DND-41 (cell line): ENCODE measurements at regions not wholly inside any gene's neighbourhood (a gene's known extent, or its start where the extent isn't known, plus 50 kb on each side); places are given as distances from the start of the nearest gene placed in this dataset.

Experiments used
- ATAC-seq: fragments of 200-7000 bp; cut with Tn5 transposase; 3 replicates; pipeline ENCODE4 v1.9.1; 2021; ENCODE audit warnings: low read depth; ENCODE audit not compliant: insufficient read depth
- DNase-seq: peaks from one replicate; pipeline ENCODE4 v3.0.0-alpha.2; 2020
- H2AFZ ChIP-seq: 2 replicates; pipeline ENCODE4 v1.6.0; 2012; ENCODE audit warnings: low read depth, low read length
- H3K27ac ChIP-seq: 2 replicates; pipeline ENCODE4 v1.5.1; 2012; ENCODE audit warnings: low read length, inconsistent platforms
- H3K27me3 ChIP-seq: fragments of 200-600 bp; sonication (generic); 2 replicates; pipeline ENCODE4 v1.6.0; 2012; ENCODE audit warnings: low read length, mild to moderate bottlenecking, inconsistent platforms; ENCODE audit not compliant: insufficient read depth, poor library complexity
- H3K36me3 ChIP-seq: 2 replicates; pipeline ENCODE4 v1.5.1; 2012; ENCODE audit warnings: low read length, inconsistent platforms; ENCODE audit not compliant: insufficient read depth
- H3K4me1 ChIP-seq: 2 replicates; pipeline ENCODE4 v1.5.1; 2012; ENCODE audit warnings: mild to moderate bottlenecking, low read length; ENCODE audit not compliant: insufficient read depth
- H3K4me2 ChIP-seq: 2 replicates; pipeline ENCODE4 v1.6.0; 2012; ENCODE audit warnings: mild to moderate bottlenecking, moderate library complexity, low read length, inconsistent platforms; ENCODE audit not compliant: insufficient read depth
- H3K4me3 ChIP-seq, 2 experiments: fragments of 200-600 bp in 1 of 2; shearing (Covaris generic) in 1 of 2; 2 replicates each; pipeline ENCODE4 v1.5.1; 2012 to 2016; ENCODE audit warnings: inconsistent platforms in 2 of 2, low read length in 2 of 2, mild to moderate bottlenecking in 2 of 2, low read depth in 1 of 2, moderate library complexity in 1 of 2
- H3K79me2 ChIP-seq: 2 replicates; pipeline ENCODE4 v1.6.0; 2012; ENCODE audit warnings: low read length, inconsistent platforms; ENCODE audit not compliant: insufficient read depth
- H3K9ac ChIP-seq: 2 replicates; pipeline ENCODE4 v1.6.0; 2012; ENCODE audit warnings: low read depth, mild to moderate bottlenecking, inconsistent platforms, low read length, moderate library complexity
- H3K9me3 ChIP-seq: 2 replicates; pipeline ENCODE4 v1.5.1; 2012; ENCODE audit warnings: low read length, moderate library complexity, mild to moderate bottlenecking, inconsistent platforms; ENCODE audit not compliant: insufficient read depth, severe bottlenecking
- H4K20me1 ChIP-seq: 2 replicates; pipeline ENCODE4 v1.6.0; 2012; ENCODE audit warnings: low read length; ENCODE audit not compliant: insufficient read depth
- CTCF ChIP-seq: IDR thresholded peaks from 2 replicates; pipeline ENCODE4 v1.5.1; 2012; ENCODE audit warnings: borderline replicate concordance, low read length, moderate library complexity, mild to moderate bottlenecking; ENCODE audit not compliant: poor library complexity, severe bottlenecking; ENCODE audit errors: extremely low read depth
- EZH2 ChIP-seq: IDR thresholded peaks from 3 replicates; pipeline ENCODE4 v1.6.1; 2012; ENCODE audit warnings: borderline replicate concordance, low read depth, mild to moderate bottlenecking, moderate library complexity, low read length, inconsistent platforms; ENCODE audit not compliant: severe bottlenecking

DNA sequence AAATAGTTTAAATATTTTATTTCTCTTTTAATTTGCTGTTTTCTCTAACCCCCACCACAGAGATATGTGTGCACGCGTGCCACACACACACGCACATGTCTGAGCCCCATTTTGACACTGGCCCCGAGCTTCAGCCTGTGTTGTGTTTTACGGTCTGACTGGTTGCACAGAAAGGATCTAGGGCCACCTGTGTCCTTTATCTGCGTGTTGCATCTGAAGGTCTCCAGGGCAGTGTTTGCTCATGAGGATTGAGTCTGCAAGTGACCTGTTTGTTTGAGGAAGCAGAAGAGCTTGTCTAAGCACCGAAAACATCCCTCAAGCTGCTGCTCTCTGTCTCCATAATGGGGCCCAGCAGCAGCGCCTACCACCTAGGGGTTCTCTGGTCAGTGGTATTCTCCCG is 266.4 kb upstream of the LYZL1 start:
- DNase-seq (no peak), ATAC-seq (no peak)
- Histone ChIP-seq H3K4me1 (no peaks in the 10 kb centered on the region), H3K36me3 (no peaks in the 10 kb centered on the region), H3K9ac (no peak overlapping the region), H3K4me3 (no peak overlapping the region), H3K79me2 (no peaks in the 10 kb centered on the region), H4K20me1 (no peaks in the 10 kb centered on the region), H3K9me3 (no peaks in the 10 kb centered on the region), H2AFZ (no peak overlapping the region), H3K4me2 (no peak overlapping the region), H3K27ac (no peak overlapping the region), H3K27me3 (no peaks in the 10 kb centered on the region)
- no peak for TF ChIP-seq EZH2
- TF ChIP-seq CTCF: no peak

DNA sequence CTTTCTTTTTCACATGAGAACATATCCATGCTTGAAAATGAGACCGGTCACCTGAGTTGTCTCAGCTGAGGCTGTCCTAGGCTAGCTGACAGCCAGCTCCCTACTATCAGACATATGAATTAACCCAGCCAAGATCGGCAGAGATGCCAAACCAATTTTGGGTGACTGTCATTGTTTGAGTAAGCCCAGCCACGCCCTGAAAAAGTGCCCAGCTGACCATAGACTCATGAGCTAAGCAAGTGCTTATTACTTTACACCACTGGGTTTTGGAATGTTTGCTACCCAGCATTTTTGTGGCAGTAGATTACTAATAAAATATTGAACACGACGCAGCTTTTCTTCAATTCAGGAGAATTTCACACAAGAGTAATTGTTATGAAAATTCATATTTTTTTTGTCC is 265.2 kb upstream of the LYZL1 start:
- no peak overlapping the region for H2AFZ ChIP-seq
- H4K20me1 ChIP-seq: no peaks in the 10 kb centered on the region
- no peaks in the 10 kb centered on the region for H3K9me3 ChIP-seq
- no peak for ATAC-seq
- no peaks in the 10 kb centered on the region for H3K36me3 ChIP-seq
- H3K27ac ChIP-seq: no peak overlapping the region
- no peak overlapping the region for H3K9ac ChIP-seq
- no peak for TF ChIP-seq CTCF
- H3K4me1 ChIP-seq: no peaks in the 10 kb centered on the region
- H3K27me3 ChIP-seq: no peaks in the 10 kb centered on the region
- H3K4me3 ChIP-seq: no peak overlapping the region
- no peaks in the 10 kb centered on the region for H3K79me2 ChIP-seq
- no peak for DNase-seq
- H3K4me2 ChIP-seq: no peak overlapping the region

DNA sequence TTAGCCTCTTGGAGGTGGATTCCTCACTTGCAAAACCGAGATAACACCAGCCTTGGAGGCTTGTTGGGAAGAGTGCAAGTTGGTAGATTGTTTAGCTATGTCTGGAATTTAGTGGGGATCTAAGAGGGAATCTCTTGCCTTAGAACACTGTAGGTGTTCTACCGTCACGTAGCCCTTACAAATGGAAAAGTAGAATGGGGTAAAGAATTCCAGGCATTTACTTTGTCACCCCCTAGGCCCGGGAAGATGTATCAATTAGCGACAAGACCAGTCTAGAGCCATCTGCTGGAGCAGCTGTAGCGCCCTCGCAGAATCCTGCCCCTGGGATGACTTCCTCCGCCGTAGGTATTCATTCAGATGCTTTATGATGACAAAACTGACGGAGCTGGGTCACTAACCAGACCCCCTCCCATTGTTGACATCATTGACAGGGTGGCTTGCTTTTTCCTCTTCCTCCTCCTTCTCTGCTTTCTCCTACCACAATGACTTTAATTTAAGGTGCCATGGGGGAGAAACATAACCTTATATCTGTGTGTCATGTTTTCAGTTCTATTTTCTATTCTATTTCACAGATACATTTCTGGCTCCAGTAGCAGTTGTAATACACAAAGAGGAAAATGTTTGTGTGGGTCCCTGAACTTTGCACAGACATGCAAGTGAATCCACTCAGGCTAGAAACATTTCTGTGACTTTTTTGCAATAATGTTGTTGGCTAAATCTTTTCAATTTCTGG is 262.6 kb upstream of the LYZL1 start:
- H3K27ac ChIP-seq: no peak overlapping the region
- no peaks in the 10 kb centered on the region for H3K36me3 ChIP-seq
- no peak overlapping the region for H3K4me3 ChIP-seq
- TF ChIP-seq CTCF: no peak
- no peak for TF ChIP-seq EZH2
- no peaks in the 10 kb centered on the region for H3K4me1 ChIP-seq
- no peak overlapping the region for H3K9ac ChIP-seq
- H3K79me2 ChIP-seq: no peaks in the 10 kb centered on the region
- ATAC-seq (no peak), DNase-seq (no peak)
- H3K27me3 ChIP-seq: no peaks in the 10 kb centered on the region
- no peaks in the 10 kb centered on the region for H4K20me1 ChIP-seq
- no peak overlapping the region for H2AFZ ChIP-seq
- H3K9me3 ChIP-seq: no peaks in the 10 kb centered on the region
- H3K4me2 ChIP-seq: no peak overlapping the region
